ENCODE measurements at regions not wholly inside any gene's neighbourhood (a gene's known extent, or its start where the extent isn't known, plus 50 kb on each side); places are given as distances from the start of the nearest gene placed in this dataset.
A peak's percentile ranks its signal among the peaks of the same experiment; 100 is the strongest.
"Not testable (repeated sequence)": the region's sequence is repeated elsewhere in the genome, so short reads cannot be mapped to it uniquely, and the experiment has no call there.

DNA sequence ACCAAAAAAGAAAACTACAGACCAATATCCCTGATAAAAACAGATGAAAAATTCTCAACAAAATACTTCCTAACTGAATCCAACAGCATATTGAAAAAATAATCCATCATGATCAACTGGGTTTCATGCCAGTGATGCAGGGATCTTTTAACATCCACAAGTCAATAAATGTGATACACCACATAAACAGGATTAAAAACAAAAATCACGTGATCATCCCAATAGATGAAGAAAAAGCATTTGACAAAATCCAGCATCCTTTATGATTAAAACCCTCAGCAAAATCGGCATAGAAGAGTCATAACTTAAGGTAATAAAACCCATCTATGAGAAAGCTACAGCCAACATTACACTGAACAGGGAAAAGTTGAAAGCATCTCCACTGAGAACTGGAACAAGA lies 107.5 kb downstream of the DCLK3 start:
- TF ChIP-seq GATA1 (IDR thresholded peaks at IDR 0.05; ENCODE audit: low read depth, low read length) = no peak
- no peak for TF ChIP-seq POLR2A (IDR thresholded peaks at IDR 0.05; ENCODE audit: low read length)
- no peak for DNase-seq

DNA sequence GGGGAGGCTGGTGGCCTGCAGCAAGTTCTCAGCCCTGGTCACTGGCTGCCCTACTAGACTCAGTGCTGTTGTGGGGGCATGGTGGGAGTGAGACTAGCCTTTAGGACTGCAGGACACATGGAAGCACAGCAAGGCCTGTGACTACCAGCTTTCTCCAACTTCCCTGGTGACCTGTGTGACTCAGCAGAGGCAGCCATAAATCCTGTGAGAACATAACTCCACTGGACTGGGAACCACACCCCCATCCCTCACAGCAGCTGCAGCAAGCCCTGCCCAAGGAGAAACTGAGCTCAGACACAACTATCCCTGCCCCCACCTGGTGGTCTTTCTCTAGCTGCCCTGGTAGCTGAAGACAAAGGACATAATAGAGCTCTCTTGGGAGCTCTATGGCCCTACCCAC lies 111.3 kb downstream of the DCLK3 start:
- TF ChIP-seq POLR2A (IDR thresholded peaks at IDR 0.05; ENCODE audit: low read length) = no peak
- TF ChIP-seq GATA1 (IDR thresholded peaks at IDR 0.05; ENCODE audit: low read depth, low read length) = no peak
- peak in 1 of 2 experiments; percentile 22 for DNase-seq

GRCh38 chr3:36652104-36652503 lies 112.2 kb downstream of the DCLK3 start:
- TF ChIP-seq POLR2A (IDR thresholded peaks at IDR 0.05; ENCODE audit: low read length) (no peak), GATA1 (IDR thresholded peaks at IDR 0.05; ENCODE audit: low read depth, low read length) (no peak)
- DNase-seq = no peak

DNA sequence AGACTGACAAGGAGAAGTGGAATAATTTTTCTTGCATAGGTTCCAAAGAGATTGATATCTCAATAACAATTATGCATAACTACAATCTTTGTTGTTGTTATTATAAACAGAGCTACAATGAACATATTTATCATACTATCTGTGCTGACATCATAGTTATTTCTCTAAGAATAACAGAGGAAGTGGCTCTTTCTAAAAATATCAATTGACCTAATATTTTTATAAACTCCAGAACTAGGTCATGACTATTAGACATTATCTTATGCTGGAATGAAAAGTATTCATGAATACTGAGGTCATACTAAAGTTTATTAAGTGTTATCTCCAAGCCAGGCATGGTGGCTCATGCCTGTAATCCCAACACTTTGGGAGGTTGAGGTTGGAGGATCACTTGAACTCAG lies 114.1 kb downstream of the DCLK3 start:
- TF ChIP-seq GATA1 (IDR thresholded peaks at IDR 0.05; ENCODE audit: low read depth, low read length) (no peak), POLR2A (IDR thresholded peaks at IDR 0.05; ENCODE audit: low read length) (no peak)
- no peak for DNase-seq

GRCh38 chr3:36649125-36649524 lies 115.2 kb downstream of the DCLK3 start:
- TF ChIP-seq GATA1 (IDR thresholded peaks at IDR 0.05; ENCODE audit: low read depth, low read length) (no peak), POLR2A (IDR thresholded peaks at IDR 0.05; ENCODE audit: low read length) (no peak)
- DNase-seq = peak in 1 of 2 experiments; percentile 21

- DNase-seq = peak in 1 of 2 experiments; percentile 52
These were observed 115.9 kb downstream of the DCLK3 start for GRCh38 chr3:36648241-36649034.

DNA sequence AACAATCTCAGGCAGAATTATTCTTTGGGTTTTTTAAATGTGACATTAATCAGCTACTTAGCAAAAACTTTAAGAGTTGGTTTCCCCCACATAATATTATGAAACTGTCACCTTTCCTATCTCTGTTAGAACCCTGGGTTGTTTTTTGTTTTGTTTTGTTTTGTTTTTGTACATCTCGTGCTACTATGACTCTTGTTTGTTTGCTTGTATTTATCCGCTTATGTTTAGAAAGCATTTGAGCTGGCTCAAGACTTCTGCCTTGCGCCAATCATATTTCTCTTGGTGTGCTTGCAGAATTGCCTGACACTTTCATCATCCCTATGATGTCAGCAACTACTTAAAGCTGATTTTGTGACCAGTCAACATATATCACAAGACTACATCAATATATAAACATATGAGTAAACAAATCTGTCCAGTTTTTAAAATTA lies 116.9 kb downstream of the DCLK3 start:
- TF ChIP-seq GATA1 (IDR thresholded peaks at IDR 0.05; ENCODE audit: low read depth, low read length) (no peak), POLR2A (IDR thresholded peaks at IDR 0.05; ENCODE audit: low read length) (no peak)
- DNase-seq = peak; percentile 52 to 81

More at GRCh38 chr3:36648241-36649034, 115.9 kb downstream of the DCLK3 start:
- no peak for TF ChIP-seq POLR2A (IDR thresholded peaks at IDR 0.05; ENCODE audit: low read length)
- no peak for TF ChIP-seq GATA1 (IDR thresholded peaks at IDR 0.05; ENCODE audit: low read depth, low read length)

GRCh38 chr3:36643192-36643591 lies 121.2 kb downstream of the DCLK3 start:
- TF ChIP-seq GATA1 (IDR thresholded peaks at IDR 0.05; ENCODE audit: low read depth, low read length) = no peak
- no peak for TF ChIP-seq POLR2A (IDR thresholded peaks at IDR 0.05; ENCODE audit: low read length)
- no peak for DNase-seq

- DNase-seq = no peak
- TF ChIP-seq POLR2A (IDR thresholded peaks at IDR 0.05; ENCODE audit: low read length) (no peak), GATA1 (IDR thresholded peaks at IDR 0.05; ENCODE audit: low read depth, low read length) (no peak)
These were observed 128.6 kb downstream of the DCLK3 start for GRCh38 chr3:36635731-36636130.

GRCh38 chr3:36633897-36634296 lies 130.5 kb downstream of the DCLK3 start:
- DNase-seq = not testable (repeated sequence)

DNA sequence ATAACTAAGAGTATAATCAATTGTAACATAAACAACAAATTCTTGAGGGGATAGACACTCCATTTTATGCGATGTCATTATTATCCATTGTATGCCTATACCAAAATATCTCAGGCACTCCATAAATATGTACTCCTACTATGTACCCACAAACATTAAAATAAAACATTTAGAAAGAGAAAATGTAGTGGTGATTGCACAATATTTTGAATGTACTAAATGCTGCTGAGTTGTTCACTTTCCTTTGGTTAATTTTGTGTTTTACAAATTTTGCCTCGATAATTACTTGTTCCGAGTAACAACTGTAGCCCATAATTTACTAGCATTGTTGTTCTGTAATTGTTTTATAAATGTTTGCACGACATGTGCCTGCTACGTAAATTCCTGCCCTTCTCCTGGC lies 131.3 kb downstream of the DCLK3 start:
- TF ChIP-seq POLR2A (IDR thresholded peaks at IDR 0.05; ENCODE audit: low read length) (no peak), GATA1 (IDR thresholded peaks at IDR 0.05; ENCODE audit: low read depth, low read length) (no peak)
- no peak for DNase-seq

DNA sequence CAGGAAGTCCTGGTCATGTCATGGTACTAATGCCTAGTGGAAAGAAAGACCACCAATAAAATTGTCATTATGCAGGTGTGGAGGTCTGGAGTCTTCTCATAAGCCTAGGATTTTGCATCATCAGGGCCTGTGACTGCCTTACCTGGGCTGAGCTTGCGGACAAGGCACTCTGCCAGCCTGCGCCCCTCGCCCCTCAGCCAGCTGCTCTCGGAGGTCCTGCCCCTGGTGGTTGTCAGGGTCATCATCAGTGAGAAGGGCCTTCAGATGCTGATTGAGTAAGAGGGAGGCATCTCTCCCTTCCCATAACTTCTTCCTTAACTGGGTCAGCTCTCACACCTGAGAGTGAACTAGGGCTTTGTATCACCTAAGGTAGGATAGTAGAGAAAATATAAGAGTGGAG lies 132.8 kb downstream of the DCLK3 start:
- TF ChIP-seq POLR2A (IDR thresholded peaks at IDR 0.05; ENCODE audit: low read length) (no peak), GATA1 (IDR thresholded peaks at IDR 0.05; ENCODE audit: low read depth, low read length) (no peak)
- DNase-seq = no peak

GRCh38 chr3:36615861-36616260 lies 148.5 kb downstream of the DCLK3 start:
- DNase-seq = no peak
- no peak for TF ChIP-seq POLR2A (IDR thresholded peaks at IDR 0.05; ENCODE audit: low read length)
- no peak for TF ChIP-seq GATA1 (IDR thresholded peaks at IDR 0.05; ENCODE audit: low read depth, low read length)

- no peak for TF ChIP-seq POLR2A (IDR thresholded peaks at IDR 0.05; ENCODE audit: low read length)
- TF ChIP-seq GATA1 (IDR thresholded peaks at IDR 0.05; ENCODE audit: low read depth, low read length) = no peak
- no peak for DNase-seq
These were observed 157.2 kb downstream of the DCLK3 start for GRCh38 chr3:36606871-36607765.
